Tibial nerve (tissue), 4 donors: ENCODE measurements at regions not wholly inside any gene's neighbourhood (a gene's known extent, or its start where the extent isn't known, plus 50 kb on each side); places are given as distances from the start of the nearest gene placed in this dataset.

Source experiments
- CTCF ChIP-seq, 5 experiments: fragments of 200-600 bp in 3 of 5; fragments of 450-650 bp in 2 of 5; sonication (generic) in 3 of 5; IDR thresholded peaks; one replicate each; pipeline ENCODE4 v1.5.1; 2016 to 2019; ENCODE audit warnings: antibody characterized with exemption in 5 of 5, mild to moderate bottlenecking in 3 of 5, moderate library complexity in 2 of 5
- EP300 ChIP-seq, 2 donors: sonication (generic); formaldehyde crosslinking; IDR thresholded peaks; one replicate each; pipeline ENCODE4 v1.6.1; 2017; ENCODE audit warnings: antibody characterized with exemption in 2 of 2, mild to moderate bottlenecking in 1 of 2

GRCh38 chr1:166410083-166410385 is 243.2 kb upstream of the FAM78B start:
- TF ChIP-seq CTCF (IDR thresholded peaks at IDR 0.05) = no peak
- TF ChIP-seq EP300 (IDR thresholded peaks at IDR 0.05) = no peak
